PFSK-1 (cell line): ENCODE measurements at regions not wholly inside any gene's neighbourhood (a gene's known extent, or its start where the extent isn't known, plus 50 kb on each side); places are given as distances from the start of the nearest gene placed in this dataset.

Experiments used
- FOXP2 ChIP-seq: optimal IDR thresholded peaks from 2 replicates; pipeline ENCODE3; 2011; ENCODE audit warnings: borderline replicate concordance, control low read depth, inconsistent platforms; ENCODE audit not compliant: insufficient read depth; ENCODE audit errors: extremely low read length, extremely low read depth
- POLR2AphosphoS5 ChIP-seq: IDR thresholded peaks from 2 replicates; pipeline ENCODE4 v1.6.1; 2012; ENCODE audit warnings: low read depth, mild to moderate bottlenecking, control low read depth, low read length, moderate library complexity
- SIN3A ChIP-seq: IDR thresholded peaks from 2 replicates; pipeline ENCODE4 v1.6.1; 2012; ENCODE audit warnings: mild to moderate bottlenecking, low read length, moderate library complexity, borderline replicate concordance; ENCODE audit not compliant: insufficient read depth
- TAF1 ChIP-seq: IDR thresholded peaks from 2 replicates; pipeline ENCODE4 v1.6.1; 2012; ENCODE audit warnings: low read length, control low read depth, borderline replicate concordance; ENCODE audit not compliant: insufficient read depth
- TF ChIP-seq, protein P1 (sequence below), 2 experiments: IDR thresholded peaks; 2 replicates each; pipeline versions ENCODE4 v1.6.1 to v1.8.0; 2011 to 2012; ENCODE audit warnings: low read depth in 2 of 2, low read length in 2 of 2, control low read depth in 1 of 2, inconsistent platforms in 1 of 2, mild to moderate bottlenecking in 1 of 2, moderate library complexity in 1 of 2; ENCODE audit not compliant: insufficient read depth in 1 of 2

DNA sequence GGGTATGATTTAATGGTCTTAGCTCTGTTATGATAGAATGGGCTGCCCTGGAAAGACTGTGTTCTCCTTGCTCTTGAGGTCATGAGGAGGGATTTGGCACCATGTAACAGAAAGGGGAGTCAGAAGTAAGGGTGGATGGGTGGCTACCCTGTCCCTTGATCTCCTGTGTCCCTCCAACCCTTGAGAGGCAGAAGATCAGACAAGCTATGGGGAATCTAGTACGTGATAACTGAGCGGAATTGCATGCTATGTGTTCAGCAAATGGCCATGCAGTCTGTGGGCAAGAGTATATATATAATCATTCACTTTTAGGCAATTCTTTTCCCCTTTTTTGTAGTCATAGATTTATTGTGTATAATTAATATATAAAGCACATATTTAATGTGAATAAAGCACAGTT lies 174.9 kb downstream of the SEC23IP start:
- TF ChIP-seq, protein P1, sequence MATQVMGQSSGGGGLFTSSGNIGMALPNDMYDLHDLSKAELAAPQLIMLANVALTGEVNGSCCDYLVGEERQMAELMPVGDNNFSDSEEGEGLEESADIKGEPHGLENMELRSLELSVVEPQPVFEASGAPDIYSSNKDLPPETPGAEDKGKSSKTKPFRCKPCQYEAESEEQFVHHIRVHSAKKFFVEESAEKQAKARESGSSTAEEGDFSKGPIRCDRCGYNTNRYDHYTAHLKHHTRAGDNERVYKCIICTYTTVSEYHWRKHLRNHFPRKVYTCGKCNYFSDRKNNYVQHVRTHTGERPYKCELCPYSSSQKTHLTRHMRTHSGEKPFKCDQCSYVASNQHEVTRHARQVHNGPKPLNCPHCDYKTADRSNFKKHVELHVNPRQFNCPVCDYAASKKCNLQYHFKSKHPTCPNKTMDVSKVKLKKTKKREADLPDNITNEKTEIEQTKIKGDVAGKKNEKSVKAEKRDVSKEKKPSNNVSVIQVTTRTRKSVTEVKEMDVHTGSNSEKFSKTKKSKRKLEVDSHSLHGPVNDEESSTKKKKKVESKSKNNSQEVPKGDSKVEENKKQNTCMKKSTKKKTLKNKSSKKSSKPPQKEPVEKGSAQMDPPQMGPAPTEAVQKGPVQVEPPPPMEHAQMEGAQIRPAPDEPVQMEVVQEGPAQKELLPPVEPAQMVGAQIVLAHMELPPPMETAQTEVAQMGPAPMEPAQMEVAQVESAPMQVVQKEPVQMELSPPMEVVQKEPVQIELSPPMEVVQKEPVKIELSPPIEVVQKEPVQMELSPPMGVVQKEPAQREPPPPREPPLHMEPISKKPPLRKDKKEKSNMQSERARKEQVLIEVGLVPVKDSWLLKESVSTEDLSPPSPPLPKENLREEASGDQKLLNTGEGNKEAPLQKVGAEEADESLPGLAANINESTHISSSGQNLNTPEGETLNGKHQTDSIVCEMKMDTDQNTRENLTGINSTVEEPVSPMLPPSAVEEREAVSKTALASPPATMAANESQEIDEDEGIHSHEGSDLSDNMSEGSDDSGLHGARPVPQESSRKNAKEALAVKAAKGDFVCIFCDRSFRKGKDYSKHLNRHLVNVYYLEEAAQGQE (IDR thresholded peaks at IDR 0.05; ENCODE audit: insufficient read depth in 1 of 2, low read depth in 2 of 2, low read length in 2 of 2), result no peak
- TF ChIP-seq POLR2AphosphoS5 (no peak), TAF1 (no peak), FOXP2 (no peak), SIN3A (no peak)
